ENCODE measurements at regions not wholly inside any gene's neighbourhood (a gene's known extent, or its start where the extent isn't known, plus 50 kb on each side); places are given as distances from the start of the nearest gene placed in this dataset.

GRCh38 chr2:78506301-78506700 is 519.2 kb upstream of the REG3G start:
- no peaks in the 10 kb centered on the region for H3K36me3 ChIP-seq (ENCODE audit: control insufficient read depth in 2 of 2, insufficient read depth in 1 of 2, low read length in 2 of 2)
- ChIA-PET CTCF (interaction anchor here (0.6 kb wide), 1 partner anchor 167 kb away, joined by 3 read pairs; no protein-coding TSS in a partner anchor), POLR2A (no interaction called here)
- no peak overlapping the region for H3K4me3 ChIP-seq (ENCODE audit: low read depth, low read length)
- no peak for TF ChIP-seq ZNF707 (tag by site-specific recombination; IDR thresholded peaks at IDR 0.05)
- TF ChIP-seq ZNF146 (tag by site-specific recombination; IDR thresholded peaks at IDR 0.05), result peak; percentile 58
- H3K27ac ChIP-seq (ENCODE audit: extremely low read depth, low read depth, low read length), result no peak overlapping the region
- H3K4me1 ChIP-seq (ENCODE audit: control insufficient read depth, insufficient read depth, low read length), result no peaks in the 10 kb centered on the region
- H3K9me3 ChIP-seq (ENCODE audit: control insufficient read depth, insufficient read depth, low read depth, low read length), result no peaks in the 10 kb centered on the region

GRCh38 chr2:78521938-78522337 is 503.6 kb upstream of the REG3G start:
- Histone ChIP-seq H3K36me3 (ENCODE audit: control insufficient read depth in 2 of 2, insufficient read depth in 1 of 2, low read length in 2 of 2) (no peaks in the 10 kb centered on the region), H3K4me1 (ENCODE audit: control insufficient read depth, insufficient read depth, low read length) (no peaks in the 10 kb centered on the region), H3K9me3 (ENCODE audit: control insufficient read depth, insufficient read depth, low read depth, low read length) (no peaks in the 10 kb centered on the region), H3K27ac (ENCODE audit: extremely low read depth, low read depth, low read length) (no peak overlapping the region), H3K4me3 (ENCODE audit: low read depth, low read length) (no peak overlapping the region)
- POLR2A ChIA-PET, result no interaction called here
- no peak for TF ChIP-seq ZNF629 (tag by site-specific recombination; IDR thresholded peaks at IDR 0.05)
- no peak for TF ChIP-seq ZFP37 (tag by site-specific recombination; IDR thresholded peaks at IDR 0.05)
- no peak for TF ChIP-seq OVOL3 (tag by site-specific recombination; IDR thresholded peaks at IDR 0.05)
- no peak for TF ChIP-seq PRDM10 (tag by site-specific recombination; IDR thresholded peaks at IDR 0.05)
- TF ChIP-seq BCL11B (tag by site-specific recombination; IDR thresholded peaks at IDR 0.05; ENCODE audit: low read depth), result no peak
- TF ChIP-seq ZNF140 (tag by site-specific recombination; IDR thresholded peaks at IDR 0.05), result no peak
- TF ChIP-seq ZXDB (tag by site-specific recombination; IDR thresholded peaks at IDR 0.05), result no peak
- no peak for TF ChIP-seq ZNF121 (tag by site-specific recombination; IDR thresholded peaks at IDR 0.05)
- TF ChIP-seq ZNF791 (tag by site-specific recombination; IDR thresholded peaks at IDR 0.05), result no peak
- no peak for TF ChIP-seq BCL11A (tag by site-specific recombination; IDR thresholded peaks at IDR 0.05; ENCODE audit: low read depth)
- TF ChIP-seq ZNF707 (tag by site-specific recombination; IDR thresholded peaks at IDR 0.05), result no peak
- CTCF ChIA-PET, result no interaction called here

GRCh38 chr2:78532762-78533379 is 492.6 kb upstream of the REG3G start:
- Histone ChIP-seq H3K27ac (ENCODE audit: extremely low read depth, low read depth, low read length) (no peak overlapping the region), H3K4me3 (ENCODE audit: low read depth, low read length) (no peak overlapping the region), H3K4me1 (ENCODE audit: control insufficient read depth, insufficient read depth, low read length) (no peaks in the 10 kb centered on the region), H3K9me3 (ENCODE audit: control insufficient read depth, insufficient read depth, low read depth, low read length) (no peaks in the 10 kb centered on the region), H3K36me3 (ENCODE audit: control insufficient read depth in 2 of 2, insufficient read depth in 1 of 2, low read length in 2 of 2) (no peaks in the 10 kb centered on the region)
- ChIA-PET POLR2A (no interaction called here), CTCF (no interaction called here)
- TF ChIP-seq ZBTB48 (tag by site-specific recombination; IDR thresholded peaks at IDR 0.05) (no peak), ZNF692 (tag by site-specific recombination; IDR thresholded peaks at IDR 0.05) (no peak), ZNF132 (tag by site-specific recombination; IDR thresholded peaks at IDR 0.05; ENCODE audit: borderline replicate concordance) (no peak), ZNF404 (tag by site-specific recombination; IDR thresholded peaks at IDR 0.05) (no peak), KLF16 (tag by site-specific recombination; IDR thresholded peaks at IDR 0.05) (no peak), ZNF433 (tag by site-specific recombination; IDR thresholded peaks at IDR 0.05; ENCODE audit: low read depth) (no peak), KLF17 (tag by site-specific recombination; IDR thresholded peaks at IDR 0.05) (no peak), PATZ1 (tag by site-specific recombination; IDR thresholded peaks at IDR 0.05) (no peak), ZNF335 (tag by site-specific recombination; conservative IDR thresholded peaks at IDR 0.05) (no peak), ZNF266 (tag by site-specific recombination; IDR thresholded peaks at IDR 0.05; ENCODE audit: low read depth) (no peak), AEBP2 (tag by site-specific recombination; IDR thresholded peaks at IDR 0.05; ENCODE audit: borderline replicate concordance) (no peak), ZNF629 (tag by site-specific recombination; IDR thresholded peaks at IDR 0.05) (no peak), ZNF146 (tag by site-specific recombination; IDR thresholded peaks at IDR 0.05) (no peak)

Measured in HEK293 (cell line).